ENCODE measurements at regions not wholly inside any gene's neighbourhood (a gene's known extent, or its start where the extent isn't known, plus 50 kb on each side); places are given as distances from the start of the nearest gene placed in this dataset.
A peak's percentile ranks its signal among the peaks of the same experiment; 100 is the strongest.

- DNase-seq, result no peak
Observed at GRCh38 chr2:18245375-18245774, 315.1 kb downstream of the RDH14 start.

- no peak for DNase-seq
Observed at GRCh38 chr2:18244845-18245244, 315.6 kb downstream of the RDH14 start.

DNA sequence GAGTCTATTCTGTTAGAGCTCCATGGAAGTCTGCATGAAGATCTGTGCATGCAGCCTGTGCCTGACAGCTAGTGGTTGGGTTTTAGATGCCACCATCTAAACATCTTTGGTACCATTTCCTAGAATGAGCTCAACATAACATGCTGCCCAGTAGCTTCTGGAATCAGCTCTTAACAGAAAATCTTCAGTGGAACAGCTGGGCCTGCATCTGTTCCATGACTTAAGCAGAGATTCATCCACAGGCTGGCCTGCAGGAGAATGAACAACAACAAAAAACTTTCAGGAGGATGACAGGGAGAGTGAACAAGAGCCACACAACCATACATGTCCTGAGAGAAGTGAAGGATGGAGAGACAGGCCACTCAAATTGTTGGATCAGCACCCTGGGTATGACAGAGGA is 316.6 kb downstream of the RDH14 start:
- DNase-seq, result no peak

DNA sequence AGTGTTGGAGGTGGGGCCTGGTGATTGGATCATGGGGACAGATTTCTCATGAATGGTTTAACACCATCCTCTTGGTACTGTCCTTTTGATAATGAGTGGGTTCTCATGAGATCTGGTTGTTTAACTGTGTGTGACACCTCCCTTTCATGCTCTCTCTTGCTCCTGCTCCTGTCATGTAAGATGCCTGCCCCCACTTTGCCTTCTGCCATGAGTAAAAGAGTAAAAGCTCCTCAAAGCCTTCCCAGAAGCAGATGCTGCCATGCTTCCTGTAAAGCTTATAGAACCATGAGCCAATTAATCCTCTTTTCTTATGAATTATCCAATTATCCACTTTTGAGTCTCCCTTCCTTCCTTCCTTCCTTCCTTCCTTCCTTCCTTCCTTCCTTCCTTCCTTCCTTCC is 317.7 kb downstream of the RDH14 start:
- DNase-seq, result no peak

DNA sequence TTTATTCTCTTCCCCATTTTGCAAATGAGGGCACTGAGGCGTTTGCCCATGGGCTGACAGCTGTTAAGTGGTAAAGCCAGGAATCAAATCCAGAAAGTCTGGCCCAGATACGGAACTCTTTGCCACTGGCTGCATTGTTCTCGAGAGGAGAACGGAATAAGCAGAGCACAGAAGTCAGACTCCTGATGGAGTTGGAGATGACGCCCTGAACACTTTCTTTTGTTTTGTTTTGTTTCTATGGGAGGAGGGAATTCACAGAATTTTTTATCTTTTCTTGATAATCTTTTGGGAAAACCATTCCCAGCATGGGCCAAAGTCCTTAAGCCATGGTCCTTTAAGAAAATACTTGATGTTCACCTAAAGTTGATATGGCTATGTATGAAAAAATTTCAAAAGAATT is 322.2 kb downstream of the RDH14 start:
- no peak for DNase-seq

DNA sequence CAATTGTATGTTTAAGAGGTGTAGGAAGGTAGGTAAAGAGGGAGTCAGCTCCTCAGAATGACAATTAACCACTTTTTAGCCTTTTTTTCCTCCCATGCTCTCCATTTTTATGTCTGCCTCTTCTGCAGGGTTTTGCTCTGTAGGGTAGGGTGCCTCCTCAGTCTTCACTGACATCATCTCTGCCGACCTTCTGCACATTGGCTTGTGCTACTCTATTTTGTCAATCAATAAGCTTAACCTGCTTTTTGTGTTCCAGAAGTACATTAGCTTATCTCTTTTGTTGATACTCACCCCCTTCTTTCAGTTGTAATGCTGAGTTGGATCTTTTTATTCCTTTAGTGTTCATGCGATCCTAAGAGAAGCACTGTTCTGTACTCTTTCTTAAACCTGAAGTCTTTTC is 323.2 kb downstream of the RDH14 start:
- no peak for DNase-seq

DNA sequence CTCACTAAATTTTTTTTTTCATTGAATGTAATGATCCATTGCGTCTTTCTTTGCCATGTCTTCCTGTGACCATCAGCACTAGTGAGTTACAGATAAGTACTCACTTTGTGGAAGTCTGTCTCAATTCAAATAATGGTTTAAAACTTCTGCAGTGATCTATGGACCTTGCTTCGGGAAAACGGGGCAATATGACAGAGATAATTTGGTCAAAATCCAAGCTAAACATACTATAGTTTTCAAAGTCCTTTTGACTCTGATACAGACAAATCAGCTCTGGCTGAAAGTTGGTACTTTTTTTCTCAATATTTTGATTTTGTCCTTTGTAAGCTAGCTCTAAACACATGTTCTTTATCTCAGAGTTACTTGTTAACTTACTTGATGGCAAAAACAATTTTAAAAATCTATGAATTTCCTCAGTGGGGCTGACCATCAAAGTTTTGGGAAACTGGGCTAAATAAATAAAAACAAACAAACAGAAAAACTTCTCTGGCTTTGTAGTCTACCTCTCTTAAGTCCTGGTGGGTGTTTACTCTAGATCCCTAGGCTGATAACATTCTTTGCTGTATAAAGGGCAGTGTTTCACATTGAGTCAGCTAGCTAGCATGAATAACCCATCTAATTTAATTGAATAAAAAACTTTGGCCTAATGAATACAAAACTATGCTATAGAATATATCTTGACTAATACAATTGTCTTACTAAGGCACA is 327.6 kb downstream of the RDH14 start:
- no peak for DNase-seq

DNA sequence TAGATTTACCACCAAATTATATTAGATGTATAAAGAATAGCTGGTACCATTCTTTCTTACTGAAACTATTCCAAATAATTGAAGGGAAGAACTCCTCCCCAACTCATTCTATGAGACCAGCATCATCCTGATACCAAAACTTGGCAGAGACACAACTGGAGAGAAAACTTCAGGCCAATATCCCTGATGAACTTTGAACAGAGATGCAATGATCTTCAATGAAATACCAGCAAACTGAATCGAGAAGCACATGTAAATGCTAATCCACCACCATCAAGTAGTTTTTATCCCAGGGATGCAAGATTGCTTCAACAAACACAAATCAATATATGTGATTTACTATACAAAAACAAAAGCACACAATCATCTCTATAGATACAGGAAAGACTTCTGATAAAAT is 329.8 kb downstream of the RDH14 start:
- DNase-seq, result no peak

DNA sequence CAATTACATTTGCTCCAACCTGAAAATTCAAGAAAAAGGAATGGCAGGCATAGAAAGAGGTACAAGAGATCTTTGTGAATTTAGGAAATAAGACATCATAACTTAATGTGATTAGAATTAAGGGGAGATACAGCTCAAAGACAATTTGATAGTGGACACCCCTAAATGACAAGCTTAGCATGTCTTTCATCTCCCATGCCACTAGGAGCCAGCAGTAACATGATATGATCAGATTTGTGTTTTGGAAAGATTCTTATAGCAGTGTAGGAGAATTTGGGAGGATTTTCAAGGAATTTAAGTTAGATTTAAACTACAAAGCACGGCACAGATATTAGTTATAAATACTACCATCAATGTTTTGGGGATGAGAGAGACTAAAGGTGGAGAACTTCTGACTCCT is 340.8 kb downstream of the RDH14 start:
- DNase-seq, result no peak

- DNase-seq, result no peak
Observed at GRCh38 chr2:18218160-18218933, 339.9 kb downstream of the KCNS3 start.

GRCh38 chr2:18214936-18215335 is 336.5 kb downstream of the KCNS3 start:
- DNase-seq, result no peak

- DNase-seq, result no peak
Observed at GRCh38 chr2:18213986-18214385, 335.5 kb downstream of the KCNS3 start.

- peak; percentile 54 to 57 for DNase-seq
Observed at GRCh38 chr2:18209934-18210639, 331.6 kb downstream of the KCNS3 start.

- DNase-seq, result no peak
Observed at GRCh38 chr2:18208956-18209355, 330.5 kb downstream of the KCNS3 start.

DNA sequence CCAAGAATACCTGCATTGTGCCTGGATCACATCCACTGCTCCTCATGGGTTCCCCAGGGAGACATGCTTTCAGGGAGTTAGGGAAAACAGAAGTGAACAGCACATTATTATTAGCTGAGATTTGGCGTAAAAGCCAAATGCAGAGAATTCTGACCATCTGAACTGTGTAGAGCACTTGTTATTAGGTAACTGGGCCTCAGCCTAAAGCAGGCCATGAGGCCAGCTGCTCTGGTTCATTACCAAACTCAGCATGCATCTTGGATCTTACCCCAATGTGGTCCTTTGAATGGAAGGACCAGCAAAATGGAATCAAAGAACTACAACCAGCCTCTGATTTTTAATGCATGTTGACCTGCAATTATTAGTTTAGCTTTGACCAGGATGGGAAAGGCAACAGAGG is 322.3 kb downstream of the KCNS3 start:
- DNase-seq, result no peak

GRCh38 chr2:18198677-18199076 is 320.2 kb downstream of the KCNS3 start:
- DNase-seq, result no peak

DNA sequence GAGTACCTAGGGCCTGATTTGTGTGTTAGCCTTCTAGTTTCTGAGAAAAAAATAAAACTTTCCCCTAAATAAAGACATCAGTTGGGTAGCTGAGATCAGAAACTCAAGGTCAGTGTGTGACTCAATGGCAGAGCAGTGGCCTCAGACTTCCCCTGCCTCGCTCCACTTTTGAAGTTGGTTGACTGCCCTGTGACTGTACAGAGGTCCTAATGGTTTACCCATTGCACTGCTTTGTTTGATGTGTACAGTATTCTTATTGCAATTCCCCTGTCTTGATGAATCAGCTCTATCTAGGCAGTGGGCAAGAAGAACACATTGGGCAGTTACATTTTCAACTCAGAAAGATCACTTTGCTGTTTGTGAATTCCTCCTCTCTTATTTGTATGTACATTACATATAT is 315.7 kb downstream of the KCNS3 start:
- DNase-seq, result no peak

DNA sequence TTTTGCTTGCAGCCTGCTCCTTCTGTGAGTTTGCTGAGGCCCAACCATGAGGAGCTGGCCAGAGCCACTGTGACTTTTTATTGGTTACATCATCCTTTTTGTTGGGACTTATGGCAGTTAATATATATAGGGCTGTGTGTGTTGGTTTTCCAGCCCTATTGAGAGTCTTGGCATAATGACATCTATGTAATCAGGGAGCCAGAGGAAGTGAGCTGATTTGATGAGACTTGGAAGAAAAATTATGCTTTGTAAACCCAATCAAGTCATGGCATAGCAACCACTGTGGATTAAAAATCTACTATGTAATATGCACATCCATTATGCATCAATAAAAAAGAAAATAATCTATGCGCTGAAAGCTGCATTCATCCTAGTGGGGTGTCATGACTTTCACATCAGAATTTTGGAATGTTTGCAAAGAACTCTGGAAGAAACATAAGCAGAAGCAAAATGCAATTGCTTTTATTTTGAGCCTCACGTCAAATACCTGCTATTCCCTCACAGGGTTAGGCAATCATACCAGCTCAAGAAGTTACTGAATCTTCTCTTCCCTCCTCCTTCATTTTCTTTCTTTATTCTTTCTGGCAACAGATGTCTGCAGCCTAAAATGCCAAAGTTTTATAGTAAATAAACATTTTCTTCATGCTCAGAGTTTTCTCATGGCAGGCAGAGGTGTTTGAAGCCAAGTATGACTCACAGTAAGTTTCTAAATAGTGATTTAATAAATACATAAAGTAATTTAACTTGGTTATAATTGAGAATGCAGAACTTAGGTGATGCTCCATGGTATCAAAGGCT is 308.5 kb downstream of the KCNS3 start:
- DNase-seq, result no peak

DNA sequence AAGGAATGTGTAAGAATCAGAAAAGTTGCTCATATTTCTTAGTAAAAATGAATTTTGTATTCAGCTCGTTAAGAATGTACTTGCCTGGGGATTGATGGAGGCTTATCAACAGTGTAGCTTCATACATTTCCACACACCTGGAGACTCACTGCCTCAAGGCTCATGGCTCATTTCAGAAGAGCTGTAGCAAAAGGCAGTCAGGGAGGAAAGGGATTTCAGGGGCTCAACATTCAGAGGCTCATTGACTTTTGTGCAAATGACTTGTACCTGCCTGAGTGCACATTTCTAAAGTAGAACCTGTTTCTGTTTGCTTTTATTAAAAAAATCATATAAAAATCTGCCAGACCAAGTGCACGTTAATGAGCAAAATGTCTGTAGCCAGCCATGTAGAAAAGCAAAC is 304.4 kb downstream of the KCNS3 start:
- no peak for DNase-seq

DNA sequence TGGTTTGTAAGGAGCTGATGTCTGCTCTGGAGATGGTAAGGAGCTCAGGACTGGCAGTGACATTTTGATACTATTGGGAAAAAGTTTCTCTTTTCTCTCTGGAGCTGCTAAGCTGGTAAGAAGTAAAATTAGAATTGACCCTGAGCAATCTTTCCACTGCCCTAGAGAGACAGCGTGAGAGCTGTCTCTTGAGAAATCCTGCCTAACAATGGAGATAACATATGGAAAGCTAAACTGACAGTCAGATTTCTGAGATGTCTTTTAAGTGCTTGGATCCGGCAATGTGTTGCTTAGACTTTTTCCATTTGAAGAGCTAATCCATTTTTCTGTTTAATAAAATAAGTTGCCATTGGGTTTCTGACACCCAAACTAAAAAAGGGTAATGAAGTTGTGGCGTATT is 302.4 kb downstream of the KCNS3 start:
- DNase-seq, result no peak

GRCh38 chr2:18180031-18180610 is 301.7 kb downstream of the KCNS3 start:
- DNase-seq, result no peak

DNA sequence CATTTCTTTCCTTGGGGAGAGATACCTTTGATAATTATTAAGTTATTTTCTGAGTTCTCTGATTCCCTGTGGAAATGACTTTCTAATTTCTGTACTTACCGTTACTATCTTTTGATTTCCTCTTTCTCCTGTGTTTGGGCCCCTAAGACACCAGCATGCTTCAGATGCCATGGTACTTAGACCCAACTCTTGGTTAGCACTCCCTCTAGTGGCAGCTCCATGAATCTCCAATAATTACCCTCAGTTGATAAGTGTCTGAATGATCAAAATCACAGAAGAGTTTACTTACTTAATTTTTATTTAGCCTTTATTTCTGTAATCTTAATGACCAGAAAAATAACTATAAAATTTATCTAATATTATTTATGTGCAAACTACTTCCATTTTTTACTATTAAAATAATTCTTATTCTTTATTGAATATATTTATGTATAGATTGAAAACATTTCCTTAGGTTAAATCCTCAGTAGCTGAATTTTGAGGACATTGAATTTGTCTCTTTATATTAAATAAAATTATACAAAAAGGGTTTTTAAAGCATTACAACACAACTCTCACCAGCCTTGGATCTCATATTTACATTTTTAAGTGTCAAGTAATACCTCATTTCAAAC is 300.4 kb downstream of the KCNS3 start:
- DNase-seq, result peak; percentile 16 to 20

All from SHP77 (cell line).